ENCODE measurements at regions not wholly inside any gene's neighbourhood (a gene's known extent, or its start where the extent isn't known, plus 50 kb on each side); places are given as distances from the start of the nearest gene placed in this dataset.

- no peak for ATAC-seq
- no peak for TF ChIP-seq TSHZ2 (CRISPR knock-in tag; IDR thresholded peaks at IDR 0.05)
- no peak for TF ChIP-seq SNAI2 (CRISPR knock-in tag; IDR thresholded peaks at IDR 0.05)
- no peak for TF ChIP-seq TOX (CRISPR knock-in tag; IDR thresholded peaks at IDR 0.05; ENCODE audit: borderline replicate concordance)
- no peak for TF ChIP-seq ARNTL (CRISPR knock-in tag; IDR thresholded peaks at IDR 0.05; ENCODE audit: borderline replicate concordance, low read depth)
- TF ChIP-seq POU6F1 (CRISPR knock-in tag; IDR thresholded peaks at IDR 0.05; ENCODE audit: borderline replicate concordance, low read depth), result no peak
- TF ChIP-seq, protein P1, sequence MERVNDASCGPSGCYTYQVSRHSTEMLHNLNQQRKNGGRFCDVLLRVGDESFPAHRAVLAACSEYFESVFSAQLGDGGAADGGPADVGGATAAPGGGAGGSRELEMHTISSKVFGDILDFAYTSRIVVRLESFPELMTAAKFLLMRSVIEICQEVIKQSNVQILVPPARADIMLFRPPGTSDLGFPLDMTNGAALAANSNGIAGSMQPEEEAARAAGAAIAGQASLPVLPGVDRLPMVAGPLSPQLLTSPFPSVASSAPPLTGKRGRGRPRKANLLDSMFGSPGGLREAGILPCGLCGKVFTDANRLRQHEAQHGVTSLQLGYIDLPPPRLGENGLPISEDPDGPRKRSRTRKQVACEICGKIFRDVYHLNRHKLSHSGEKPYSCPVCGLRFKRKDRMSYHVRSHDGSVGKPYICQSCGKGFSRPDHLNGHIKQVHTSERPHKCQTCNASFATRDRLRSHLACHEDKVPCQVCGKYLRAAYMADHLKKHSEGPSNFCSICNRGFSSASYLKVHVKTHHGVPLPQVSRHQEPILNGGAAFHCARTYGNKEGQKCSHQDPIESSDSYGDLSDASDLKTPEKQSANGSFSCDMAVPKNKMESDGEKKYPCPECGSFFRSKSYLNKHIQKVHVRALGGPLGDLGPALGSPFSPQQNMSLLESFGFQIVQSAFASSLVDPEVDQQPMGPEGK (CRISPR knock-in tag; IDR thresholded peaks at IDR 0.05; ENCODE audit: borderline replicate concordance), result no peak
- no peak for TF ChIP-seq ZNF8 (CRISPR knock-in tag; IDR thresholded peaks at IDR 0.05)
- TF ChIP-seq CSDC2 (CRISPR knock-in tag; IDR thresholded peaks at IDR 0.05), result no peak
- no peak for TF ChIP-seq ZC3H10 (CRISPR knock-in tag; IDR thresholded peaks at IDR 0.05)
- no peak for TF ChIP-seq ISL1 (CRISPR knock-in tag; IDR thresholded peaks at IDR 0.05)
- TF ChIP-seq ESRRG (CRISPR knock-in tag; IDR thresholded peaks at IDR 0.05), result no peak
Observed at GRCh38 chrX:33817266-33817665, 314.8 kb downstream of the FAM47A start.

DNA sequence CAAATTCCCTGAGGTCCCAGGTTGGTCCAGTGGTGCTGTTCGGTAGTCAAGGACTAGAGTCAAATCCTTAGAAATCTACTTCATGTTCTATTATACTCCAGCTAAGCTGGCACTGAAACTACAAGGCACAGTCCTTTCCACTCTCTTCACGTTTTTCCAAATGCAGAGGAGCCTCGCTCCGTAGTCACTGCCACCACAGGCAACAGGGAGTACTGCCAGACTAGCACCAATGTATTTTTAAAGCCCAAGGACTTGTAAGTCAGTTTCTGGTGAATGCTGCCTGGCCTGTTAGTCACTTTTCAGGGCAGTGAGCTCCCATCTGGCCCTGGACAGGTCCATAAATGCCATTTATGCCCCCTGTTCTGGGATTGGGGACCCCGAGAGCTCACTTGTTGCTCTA lies 323.5 kb downstream of the FAM47A start:
- ATAC-seq, result no peak
- TF ChIP-seq PPARA (CRISPR knock-in tag; IDR thresholded peaks at IDR 0.05; ENCODE audit: borderline replicate concordance), result no peak
- no peak for TF ChIP-seq TCF4 (CRISPR knock-in tag; IDR thresholded peaks at IDR 0.05; ENCODE audit: borderline replicate concordance)
- TF ChIP-seq BACH2 (CRISPR knock-in tag; IDR thresholded peaks at IDR 0.05; ENCODE audit: borderline replicate concordance), result no peak
- TF ChIP-seq CREB5 (CRISPR knock-in tag; IDR thresholded peaks at IDR 0.05; ENCODE audit: low read depth), result no peak
- no peak for TF ChIP-seq ZNF70 (CRISPR knock-in tag; IDR thresholded peaks at IDR 0.05)
- no peak for TF ChIP-seq ESRRG (CRISPR knock-in tag; IDR thresholded peaks at IDR 0.05)
- no peak for TF ChIP-seq OSR1 (CRISPR knock-in tag; IDR thresholded peaks at IDR 0.05)
- TF ChIP-seq ZNF565 (CRISPR knock-in tag; conservative IDR thresholded peaks at IDR 0.05; ENCODE audit: low read depth), result no peak
- no peak for TF ChIP-seq ZFP30 (CRISPR knock-in tag; IDR thresholded peaks at IDR 0.05)
- TF ChIP-seq ARNTL (CRISPR knock-in tag; IDR thresholded peaks at IDR 0.05; ENCODE audit: borderline replicate concordance, low read depth), result no peak
- TF ChIP-seq CSRNP3 (CRISPR knock-in tag; IDR thresholded peaks at IDR 0.05), result no peak
- no peak for TF ChIP-seq ZC3H10 (CRISPR knock-in tag; IDR thresholded peaks at IDR 0.05)
- TF ChIP-seq TOX (CRISPR knock-in tag; IDR thresholded peaks at IDR 0.05; ENCODE audit: borderline replicate concordance), result no peak
- no peak for TF ChIP-seq ISL1 (CRISPR knock-in tag; IDR thresholded peaks at IDR 0.05)
- TF ChIP-seq, protein P1 (CRISPR knock-in tag; IDR thresholded peaks at IDR 0.05; ENCODE audit: borderline replicate concordance), result no peak
- TF ChIP-seq POU6F1 (CRISPR knock-in tag; IDR thresholded peaks at IDR 0.05; ENCODE audit: borderline replicate concordance, low read depth), result no peak
- TF ChIP-seq TSHZ2 (CRISPR knock-in tag; IDR thresholded peaks at IDR 0.05), result no peak
- no peak for TF ChIP-seq RARB (CRISPR knock-in tag; IDR thresholded peaks at IDR 0.05)
- TF ChIP-seq ZNF8 (CRISPR knock-in tag; IDR thresholded peaks at IDR 0.05), result no peak
